ENCODE measurements at regions not wholly inside any gene's neighbourhood (a gene's known extent, or its start where the extent isn't known, plus 50 kb on each side); places are given as distances from the start of the nearest gene placed in this dataset.

GRCh38 chr20:57819691-57820380, 110.0 kb upstream of the PMEPA1 start:
- Mint-ChIP-seq H3K4me3 (no peak overlapping the region), H3K4me1 (no peaks in the 10 kb centered on the region), H3K9me3 (no peaks in the 10 kb centered on the region), H3K27ac (no peak overlapping the region), H3K36me3 (no peaks in the 10 kb centered on the region), H3K27me3 (peaks cover 12 to 22% of the 10 kb centered on the region in 2 donors)
- Histone ChIP-seq H3K9me3 (no peaks in the 10 kb centered on the region), H3K36me3 (ENCODE audit: control insufficient read depth in 2 of 2, extremely low read depth in 1 of 2, insufficient read depth in 1 of 2, low read length in 1 of 2) (no peaks in the 10 kb centered on the region), H3K4me3 (ENCODE audit: control insufficient read depth in 1 of 2, extremely low read depth in 1 of 2, low read length in 1 of 2) (no peak overlapping the region), H3K27ac (ENCODE audit: low read length) (no peak overlapping the region), H3K27me3 (replicated peaks in 1 of 2; ENCODE audit: control insufficient read depth in 2 of 2, extremely low read depth in 1 of 2, insufficient read depth in 2 of 2, low read length in 1 of 2) (peaks cover 0 to 28% of the 10 kb centered on the region in 2 experiments), H3K4me1 (ENCODE audit: control insufficient read depth in 1 of 2, extremely low read depth in 1 of 2, insufficient read depth in 2 of 2, low read length in 2 of 2) (no peaks in the 10 kb centered on the region)
- ChIA-PET POLR2A (no interaction called here), CTCF (no interaction called here)
- no peak for DNase-seq
- ATAC-seq (replicated peaks in 1 of 4): no peak
- 50% methylated on average over 2 of the region's 4 CpGs for WGBS (ENCODE audit: insufficient coverage)

GRCh38 chr20:57819291-57819690, 109.5 kb upstream of the PMEPA1 start:
- POLR2A ChIA-PET: no interaction called here
- Mint-ChIP-seq H3K9me3 (no peaks in the 10 kb centered on the region), H3K4me1 (no peaks in the 10 kb centered on the region), H3K27me3 (peaks cover 12 to 24% of the 10 kb centered on the region in 2 donors), H3K4me3 (no peak overlapping the region), H3K36me3 (no peaks in the 10 kb centered on the region), H3K27ac (no peak overlapping the region)
- WGBS (ENCODE audit: insufficient coverage): 95% methylated on average over 6 of the region's 11 CpGs
- no peak for DNase-seq
- no peaks in the 10 kb centered on the region for H3K9me3 ChIP-seq
- H3K27ac ChIP-seq (ENCODE audit: low read length): no peak overlapping the region
- H3K27me3 ChIP-seq (replicated peaks in 1 of 2; ENCODE audit: control insufficient read depth in 2 of 2, extremely low read depth in 1 of 2, insufficient read depth in 2 of 2, low read length in 1 of 2): peaks cover 0 to 29% of the 10 kb centered on the region in 2 experiments
- H3K4me1 ChIP-seq (ENCODE audit: control insufficient read depth in 1 of 2, extremely low read depth in 1 of 2, insufficient read depth in 2 of 2, low read length in 2 of 2): no peaks in the 10 kb centered on the region
- no peaks in the 10 kb centered on the region for H3K36me3 ChIP-seq (ENCODE audit: control insufficient read depth in 2 of 2, extremely low read depth in 1 of 2, insufficient read depth in 1 of 2, low read length in 1 of 2)
- no peak overlapping the region for H3K4me3 ChIP-seq (ENCODE audit: control insufficient read depth in 1 of 2, extremely low read depth in 1 of 2, low read length in 1 of 2)
- CTCF ChIA-PET: no interaction called here
- no peak for ATAC-seq (replicated peaks in 1 of 4)

- Histone ChIP-seq H3K4me1 (ENCODE audit: control insufficient read depth in 1 of 2, extremely low read depth in 1 of 2, insufficient read depth in 2 of 2, low read length in 2 of 2) (no peaks in the 10 kb centered on the region), H3K27me3 (replicated peaks in 1 of 2; ENCODE audit: control insufficient read depth in 2 of 2, extremely low read depth in 1 of 2, insufficient read depth in 2 of 2, low read length in 1 of 2) (peaks cover 0 to 36% of the 10 kb centered on the region in 2 experiments), H3K27ac (ENCODE audit: low read length) (no peak overlapping the region), H3K9me3 (no peaks in the 10 kb centered on the region), H3K4me3 (ENCODE audit: control insufficient read depth in 1 of 2, extremely low read depth in 1 of 2, low read length in 1 of 2) (no peak overlapping the region), H3K36me3 (ENCODE audit: control insufficient read depth in 2 of 2, extremely low read depth in 1 of 2, insufficient read depth in 1 of 2, low read length in 1 of 2) (no peaks in the 10 kb centered on the region)
- DNase-seq: no peak
- no peaks in the 10 kb centered on the region for H3K4me1 Mint-ChIP-seq
- 83% methylated on average over 6 of the region's 12 CpGs for WGBS (ENCODE audit: insufficient coverage)
- POLR2A ChIA-PET: no interaction called here
- no peaks in the 10 kb centered on the region for H3K36me3 Mint-ChIP-seq
- H3K27ac Mint-ChIP-seq: no peak overlapping the region
- no peaks in the 10 kb centered on the region for H3K9me3 Mint-ChIP-seq
- CTCF ChIA-PET: no interaction called here
- H3K27me3 Mint-ChIP-seq: peaks cover 12 to 24% of the 10 kb centered on the region in 2 donors
- no peak overlapping the region for H3K4me3 Mint-ChIP-seq
- no peak for ATAC-seq (replicated peaks in 1 of 4)
These were observed 108.8 kb upstream of the PMEPA1 start for GRCh38 chr20:57818418-57819181.

- 90% methylated on average over 2 of the region's 4 CpGs for WGBS (ENCODE audit: insufficient coverage)
- Histone ChIP-seq H3K4me3 (ENCODE audit: control insufficient read depth in 1 of 2, extremely low read depth in 1 of 2, low read length in 1 of 2) (no peak overlapping the region), H3K4me1 (ENCODE audit: control insufficient read depth in 1 of 2, extremely low read depth in 1 of 2, insufficient read depth in 2 of 2, low read length in 2 of 2) (no peaks in the 10 kb centered on the region), H3K27ac (ENCODE audit: low read length) (no peak overlapping the region), H3K36me3 (ENCODE audit: control insufficient read depth in 2 of 2, extremely low read depth in 1 of 2, insufficient read depth in 1 of 2, low read length in 1 of 2) (no peaks in the 10 kb centered on the region), H3K9me3 (no peaks in the 10 kb centered on the region), H3K27me3 (replicated peaks in 1 of 2; ENCODE audit: control insufficient read depth in 2 of 2, extremely low read depth in 1 of 2, insufficient read depth in 2 of 2, low read length in 1 of 2) (peaks cover 0 to 35% of the 10 kb centered on the region in 2 experiments)
- Mint-ChIP-seq H3K4me3 (no peak overlapping the region), H3K9me3 (no peaks in the 10 kb centered on the region), H3K27me3 (peaks cover 15 to 18% of the 10 kb centered on the region in 2 donors), H3K36me3 (no peaks in the 10 kb centered on the region), H3K4me1 (no peaks in the 10 kb centered on the region), H3K27ac (no peak overlapping the region)
- no peak for ATAC-seq (replicated peaks in 1 of 4)
- no peak for DNase-seq
- ChIA-PET CTCF (no interaction called here), POLR2A (no interaction called here)
These were observed 105.6 kb upstream of the PMEPA1 start for GRCh38 chr20:57815405-57815804.

GRCh38 chr20:57814529-57814928, 104.7 kb upstream of the PMEPA1 start:
- Mint-ChIP-seq H3K4me1 (no peaks in the 10 kb centered on the region), H3K27me3 (peaks cover 13 to 15% of the 10 kb centered on the region in 2 donors), H3K27ac (no peak overlapping the region), H3K9me3 (no peaks in the 10 kb centered on the region), H3K36me3 (no peaks in the 10 kb centered on the region), H3K4me3 (no peak overlapping the region)
- POLR2A ChIA-PET: no interaction called here
- DNase-seq (no peak), ATAC-seq (replicated peaks in 1 of 4) (no peak)
- 91% methylated on average over 5 of the region's 6 CpGs for WGBS (ENCODE audit: insufficient coverage)
- H3K27me3 ChIP-seq (replicated peaks in 1 of 2; ENCODE audit: control insufficient read depth in 2 of 2, extremely low read depth in 1 of 2, insufficient read depth in 2 of 2, low read length in 1 of 2): peaks cover 0 to 27% of the 10 kb centered on the region in 2 experiments
- H3K36me3 ChIP-seq (ENCODE audit: control insufficient read depth in 2 of 2, extremely low read depth in 1 of 2, insufficient read depth in 1 of 2, low read length in 1 of 2): no peaks in the 10 kb centered on the region
- H3K4me1 ChIP-seq (ENCODE audit: control insufficient read depth in 1 of 2, extremely low read depth in 1 of 2, insufficient read depth in 2 of 2, low read length in 2 of 2): no peaks in the 10 kb centered on the region
- no peak overlapping the region for H3K4me3 ChIP-seq (ENCODE audit: control insufficient read depth in 1 of 2, extremely low read depth in 1 of 2, low read length in 1 of 2)
- no peak overlapping the region for H3K27ac ChIP-seq (ENCODE audit: low read length)
- no peaks in the 10 kb centered on the region for H3K9me3 ChIP-seq
- CTCF ChIA-PET: no interaction called here

GRCh38 chr20:57813509-57814269, 103.9 kb upstream of the PMEPA1 start:
- Mint-ChIP-seq H3K4me1 (no peaks in the 10 kb centered on the region), H3K27me3 (peaks cover 5 to 12% of the 10 kb centered on the region in 2 donors), H3K4me3 (no peak overlapping the region), H3K9me3 (no peaks in the 10 kb centered on the region), H3K27ac (no peak overlapping the region), H3K36me3 (no peaks in the 10 kb centered on the region)
- Histone ChIP-seq H3K9me3 (no peaks in the 10 kb centered on the region), H3K27me3 (replicated peaks in 1 of 2; ENCODE audit: control insufficient read depth in 2 of 2, extremely low read depth in 1 of 2, insufficient read depth in 2 of 2, low read length in 1 of 2) (peaks cover 0 to 23% of the 10 kb centered on the region in 2 experiments), H3K4me3 (ENCODE audit: control insufficient read depth in 1 of 2, extremely low read depth in 1 of 2, low read length in 1 of 2) (no peak overlapping the region), H3K27ac (ENCODE audit: low read length) (no peak overlapping the region), H3K36me3 (ENCODE audit: control insufficient read depth in 2 of 2, extremely low read depth in 1 of 2, insufficient read depth in 1 of 2, low read length in 1 of 2) (no peaks in the 10 kb centered on the region), H3K4me1 (ENCODE audit: control insufficient read depth in 1 of 2, extremely low read depth in 1 of 2, insufficient read depth in 2 of 2, low read length in 2 of 2) (no peaks in the 10 kb centered on the region)
- ChIA-PET POLR2A (no interaction called here), CTCF (no interaction called here)
- no peak for ATAC-seq (replicated peaks in 1 of 4)
- no peak for DNase-seq
- 78% methylated on average over 6 of the region's 6 CpGs for WGBS (ENCODE audit: insufficient coverage)

All from T-cell (primary cell).